Anterior cingulate cortex (tissue), 58 donors: ENCODE measurements at regions not wholly inside any gene's neighbourhood (a gene's known extent, or its start where the extent isn't known, plus 50 kb on each side); places are given as distances from the start of the nearest gene placed in this dataset.

Experiments
- DNase-seq, 58 donors: peaks; one replicate each; lab custom pipeline; 2025; lab: John Stamatoyannopoulos, UW

GRCh38 chr12:58809064-58809607 is 111.2 kb downstream of the LRIG3 start:
- DNase-seq: peak in 2 of 58 donors; percentile 5 to 18

- DNase-seq: no peak
These were observed 109.0 kb downstream of the LRIG3 start for GRCh38 chr12:58811346-58811745.

DNA sequence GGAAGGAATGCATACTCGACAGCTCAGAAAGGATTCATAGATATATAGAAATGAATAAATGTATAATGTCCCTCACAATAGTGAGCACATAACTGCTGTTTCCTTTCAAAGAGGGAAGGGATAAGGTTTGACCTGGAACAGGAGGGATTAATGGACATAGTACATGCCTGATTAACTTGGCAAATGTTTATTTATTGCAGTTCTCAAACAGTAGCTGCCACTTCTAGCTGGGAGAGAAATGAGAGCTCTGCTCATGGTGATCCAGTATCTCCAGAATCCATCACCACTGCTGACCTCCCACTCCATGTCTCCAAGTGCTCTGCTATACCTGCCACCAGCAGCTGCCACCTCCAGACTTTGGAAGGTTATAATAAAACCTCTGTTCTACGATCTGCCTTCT is 108.1 kb downstream of the LRIG3 start:
- no peak for DNase-seq

DNA sequence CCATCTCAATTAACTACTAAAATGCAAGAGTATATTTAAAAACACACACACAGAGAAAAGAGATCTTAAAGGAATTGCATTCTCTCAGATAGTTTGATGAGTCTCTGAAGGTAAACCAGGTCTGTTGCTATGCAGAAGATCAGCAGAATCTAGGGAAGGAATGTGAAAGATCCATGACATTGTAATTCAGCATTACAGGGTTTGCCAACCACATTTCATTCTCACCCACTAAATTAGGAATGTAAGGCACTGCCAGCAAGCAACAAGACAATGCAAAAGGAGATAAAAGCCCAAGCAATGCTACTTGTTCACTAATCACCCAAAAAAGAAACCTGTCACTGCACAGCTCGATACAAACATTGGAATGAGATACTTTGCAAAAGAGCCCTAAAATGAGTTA is 106.3 kb downstream of the LRIG3 start:
- peak in 1 of 58 donors; percentile 8 for DNase-seq

- DNase-seq: no peak
These were observed 105.1 kb downstream of the LRIG3 start for GRCh38 chr12:58815235-58815634.

DNA sequence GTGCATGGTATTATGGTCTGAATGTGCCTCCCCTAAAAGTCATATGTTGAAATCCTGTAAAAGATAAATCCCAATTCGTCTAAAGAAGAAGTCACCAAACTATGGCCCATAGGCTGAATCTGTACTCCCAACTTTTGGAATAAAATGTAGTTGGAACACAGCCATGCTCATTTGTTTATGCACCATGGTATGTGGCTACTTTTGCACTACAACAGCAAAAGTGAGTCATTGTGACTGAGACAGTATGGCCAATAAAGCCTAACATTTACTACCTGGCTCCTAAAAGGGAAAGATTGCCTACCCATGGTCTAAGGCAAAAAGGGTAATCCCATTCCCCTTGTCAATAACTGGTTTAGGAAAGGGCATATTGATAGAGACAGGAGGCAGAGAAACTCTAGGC is 101.8 kb downstream of the LRIG3 start:
- DNase-seq: no peak

GRCh38 chr12:58819345-58819744 is 101.0 kb downstream of the LRIG3 start:
- no peak for DNase-seq

GRCh38 chr12:58819985-58820384 is 100.3 kb downstream of the LRIG3 start:
- no peak for DNase-seq
